OCI-LY7 (cell line): ENCODE measurements at regions not wholly inside any gene's neighbourhood (a gene's known extent, or its start where the extent isn't known, plus 50 kb on each side); places are given as distances from the start of the nearest gene placed in this dataset.

Experiments used
- BruUV-seq: library from RNA; stranded (reverse); fragments of 400-500 nt; replicated peaks from 2 replicates; lab custom pipeline; 2021; lab: Mats Ljungman, UMichigan
- CTCF ChIA-PET: fragments of 300-600 bp; sonication (Branson Sonifier 250); formaldehyde crosslinking; loops from one replicate; lab custom pipeline; 2022; ENCODE audit warnings: antibody characterized with exemption; ENCODE audit not compliant: unreplicated experiment; lab: Charles Lee
- POLR2A ChIA-PET: fragments of 300-600 bp; sonication (Branson Sonifier 250); formaldehyde crosslinking; loops from one replicate; lab custom pipeline; 2022; ENCODE audit warnings: antibody characterized with exemption; lab: Charles Lee
- DNase-seq: peaks from one replicate; pipeline ENCODE4 v3.0.0-alpha.2; 2015; ENCODE audit warnings: low spot score
- H2AFZ ChIP-seq: fragments of 200-600 bp; sonication (generic), shearing (Covaris generic); 2 replicates; pipeline ENCODE4 v1.6.1; 2014; ENCODE audit warnings: mild to moderate bottlenecking, antibody characterized with exemption, low read length, moderate library complexity
- H3K27ac ChIP-seq: fragments of 200-600 bp; sonication (generic); 2 replicates; pipeline ENCODE4 v1.5.1; 2014; ENCODE audit warnings: mixed run types, low read depth, mild to moderate bottlenecking, moderate library complexity, low read length, inconsistent platforms; ENCODE audit not compliant: poor library complexity, severe bottlenecking
- H3K36me3 ChIP-seq: fragments of 200-600 bp; sonication (generic); 2 replicates; pipeline ENCODE4 v1.6.1; 2014; ENCODE audit warnings: mild to moderate bottlenecking, antibody characterized with exemption, low read length, moderate library complexity, mixed read lengths; ENCODE audit not compliant: insufficient read depth
- H3K4me1 ChIP-seq: fragments of 200-600 bp; sonication (generic); 2 replicates; pipeline ENCODE4 v1.5.1; 2014; ENCODE audit warnings: mild to moderate bottlenecking, low read length; ENCODE audit not compliant: insufficient read depth, poor library complexity, severe bottlenecking
- H3K4me2 ChIP-seq: fragments of 200-600 bp; sonication (generic); 2 replicates; pipeline ENCODE4 v1.6.1; 2014; ENCODE audit warnings: mild to moderate bottlenecking, low read length
- H3K4me3 ChIP-seq: fragments of 200-600 bp; sonication (generic); 2 replicates; pipeline ENCODE4 v1.5.1; 2014; ENCODE audit warnings: mild to moderate bottlenecking, low read depth, low read length; ENCODE audit not compliant: poor library complexity, severe bottlenecking
- H3K79me2 ChIP-seq: fragments of 200-600 bp; sonication (generic); 2 replicates; pipeline ENCODE4 v1.6.1; 2016; ENCODE audit warnings: low read depth, mild to moderate bottlenecking, low read length, moderate library complexity, mixed read lengths; ENCODE audit not compliant: insufficient read depth
- H3K9me2 ChIP-seq: fragments of 200-600 bp; sonication (generic); 2 replicates; pipeline ENCODE4 v1.6.1; 2016; ENCODE audit warnings: mild to moderate bottlenecking, low read length, mixed read lengths; ENCODE audit not compliant: insufficient read depth
- H3K9me3 ChIP-seq: fragments of 200-600 bp; sonication (generic); 2 replicates; pipeline ENCODE4 v1.6.1; 2014; ENCODE audit warnings: mild to moderate bottlenecking, mixed run types, low read length, mixed read lengths
- H4K20me1 ChIP-seq: fragments of 200-600 bp; sonication (generic); 2 replicates; pipeline ENCODE4 v1.6.1; 2014; ENCODE audit warnings: mild to moderate bottlenecking, antibody characterized with exemption, low read length, moderate library complexity, mixed read lengths; ENCODE audit not compliant: insufficient read depth
- EZH2phosphoT487 ChIP-seq: fragments of 200-600 bp; sonication (generic); IDR thresholded peaks from 2 replicates; pipeline ENCODE4 v1.6.1; 2018; ENCODE audit warnings: low read depth, borderline replicate concordance, mild to moderate bottlenecking, mixed run types, antibody characterized with exemption, low read length, moderate library complexity, mixed read lengths
- intact Hi-C: fragments of 100-400 bp; cut with micrococcal nuclease; formaldehyde crosslinking; loops from one replicate; pipeline ENCODE4 v1.10.0; 2022; ENCODE audit not compliant: unreplicated experiment
- TF ChIP-seq, protein P1 (sequence below): fragments of 200-600 bp; sonication (generic); conservative IDR thresholded peaks from 2 replicates; pipeline ENCODE4 v1.5.1; 2014; ENCODE audit warnings: mild to moderate bottlenecking, antibody characterized with exemption, low read length, moderate library complexity, mixed read lengths

DNA sequence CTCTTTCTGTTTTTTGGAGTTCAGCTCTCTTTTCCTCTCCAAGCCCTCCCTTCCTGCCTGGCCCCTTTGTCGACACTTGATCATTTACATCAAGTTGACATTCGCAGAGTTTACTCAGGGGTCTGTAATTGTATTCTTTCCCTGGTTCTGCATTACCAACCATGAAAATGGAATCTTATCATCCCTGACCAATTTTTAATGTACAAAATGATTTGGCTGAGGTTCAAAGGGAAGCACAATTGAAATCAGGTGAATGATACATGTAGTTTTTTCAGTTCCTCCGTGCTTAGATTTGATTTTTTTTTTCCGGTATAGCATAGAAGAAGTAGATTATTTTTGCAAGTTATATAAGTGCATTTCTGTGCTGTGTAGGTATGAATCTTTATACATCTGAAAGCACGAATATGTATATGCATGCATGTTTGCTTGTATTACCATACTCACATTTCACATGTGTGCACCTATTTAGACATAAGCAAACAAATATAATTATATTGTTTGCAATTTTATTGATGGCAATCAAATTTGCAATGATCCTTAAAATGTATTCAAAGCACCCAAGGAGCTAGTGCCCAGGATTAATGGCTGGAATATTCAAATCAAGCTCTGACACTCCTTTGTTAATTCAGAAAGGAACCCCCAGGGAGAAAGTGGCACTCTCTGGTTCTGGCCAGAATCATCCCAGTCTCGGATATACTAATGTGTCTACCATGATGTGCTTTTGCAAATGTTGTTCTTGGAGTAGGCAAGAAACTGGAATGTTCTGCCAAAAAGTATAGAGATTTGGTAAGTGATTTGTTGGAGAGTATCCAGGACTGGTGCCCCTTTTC is 189.3 kb downstream of the VRK1 start:
- intact Hi-C loops = no loop called here
- Histone ChIP-seq H3K36me3 (no peaks in the 10 kb centered on the region), H2AFZ (no peak overlapping the region), H4K20me1 (no peaks in the 10 kb centered on the region), H3K79me2 (no peaks in the 10 kb centered on the region), H3K4me3 (no peak overlapping the region), H3K27ac (no peak overlapping the region), H3K4me1 (no peaks in the 10 kb centered on the region), H3K9me3 (no peaks in the 10 kb centered on the region), H3K4me2 (no peak overlapping the region), H3K9me2 (no peaks in the 10 kb centered on the region)
- no peak for TF ChIP-seq EZH2phosphoT487
- TF ChIP-seq, protein P1, sequence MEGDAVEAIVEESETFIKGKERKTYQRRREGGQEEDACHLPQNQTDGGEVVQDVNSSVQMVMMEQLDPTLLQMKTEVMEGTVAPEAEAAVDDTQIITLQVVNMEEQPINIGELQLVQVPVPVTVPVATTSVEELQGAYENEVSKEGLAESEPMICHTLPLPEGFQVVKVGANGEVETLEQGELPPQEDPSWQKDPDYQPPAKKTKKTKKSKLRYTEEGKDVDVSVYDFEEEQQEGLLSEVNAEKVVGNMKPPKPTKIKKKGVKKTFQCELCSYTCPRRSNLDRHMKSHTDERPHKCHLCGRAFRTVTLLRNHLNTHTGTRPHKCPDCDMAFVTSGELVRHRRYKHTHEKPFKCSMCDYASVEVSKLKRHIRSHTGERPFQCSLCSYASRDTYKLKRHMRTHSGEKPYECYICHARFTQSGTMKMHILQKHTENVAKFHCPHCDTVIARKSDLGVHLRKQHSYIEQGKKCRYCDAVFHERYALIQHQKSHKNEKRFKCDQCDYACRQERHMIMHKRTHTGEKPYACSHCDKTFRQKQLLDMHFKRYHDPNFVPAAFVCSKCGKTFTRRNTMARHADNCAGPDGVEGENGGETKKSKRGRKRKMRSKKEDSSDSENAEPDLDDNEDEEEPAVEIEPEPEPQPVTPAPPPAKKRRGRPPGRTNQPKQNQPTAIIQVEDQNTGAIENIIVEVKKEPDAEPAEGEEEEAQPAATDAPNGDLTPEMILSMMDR = no peak
- ChIA-PET CTCF (no interaction called here), POLR2A (interaction anchor here (0.7 kb wide), 1 partner anchor 9 kb away, joined by 4 read pairs; no protein-coding TSS in a partner anchor)
- no TSS peak for BruUV-seq
- no peak for DNase-seq

DNA sequence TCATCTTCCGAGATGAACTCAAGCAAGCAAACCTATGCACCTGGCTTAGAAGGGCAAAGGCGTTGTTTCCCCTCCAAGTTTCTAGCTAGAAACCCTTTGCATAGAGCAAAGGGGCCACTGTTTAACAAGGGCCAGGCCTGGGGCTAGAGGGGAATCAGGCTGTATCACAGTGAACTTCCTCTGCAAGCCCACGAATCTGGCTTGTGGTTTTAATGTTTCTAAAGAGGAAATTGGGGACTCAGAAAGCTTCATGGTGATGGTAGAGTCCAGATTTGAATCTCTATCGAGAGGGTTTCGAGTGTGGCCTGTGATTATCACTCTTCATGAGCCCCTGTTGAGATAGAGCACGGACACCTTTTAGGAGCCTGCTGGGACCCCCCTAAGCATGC is 189.9 kb downstream of the VRK1 start:
- H2AFZ ChIP-seq = no peak overlapping the region

More for the DNA sequence above, 189.9 kb downstream of the VRK1 start:
- Histone ChIP-seq H3K4me1 (no peaks in the 10 kb centered on the region), H3K9me2 (no peaks in the 10 kb centered on the region), H3K36me3 (no peaks in the 10 kb centered on the region), H3K4me3 (no peak overlapping the region), H3K9me3 (no peaks in the 10 kb centered on the region), H3K27ac (no peak overlapping the region), H3K4me2 (no peak overlapping the region), H4K20me1 (no peaks in the 10 kb centered on the region), H3K79me2 (no peaks in the 10 kb centered on the region)
- ChIA-PET CTCF (no interaction called here), POLR2A (no interaction called here)
- intact Hi-C loops = no loop called here
- TF ChIP-seq EZH2phosphoT487 = no peak
- TF ChIP-seq, protein P1 = no peak
- BruUV-seq = no TSS peak
- no peak for DNase-seq
